GM23338 (cell line): ENCODE measurements at regions not wholly inside any gene's neighbourhood (a gene's known extent, or its start where the extent isn't known, plus 50 kb on each side); places are given as distances from the start of the nearest gene placed in this dataset.

Experiments
- ATAC-seq: fragments of 200-7000 bp; cut with Tn5 transposase; 3 replicates; pipeline ENCODE4 v1.9.1; 2020
- DNase-seq: peaks from one replicate; pipeline ENCODE4 v3.0.0-alpha.2; 2015; ENCODE audit warnings: low spot score
- H2AFZ ChIP-seq: fragments of 200-600 bp; sonication (generic); 2 replicates; pipeline ENCODE4 v1.8.0; 2016; ENCODE audit warnings: antibody characterized with exemption, mild to moderate bottlenecking, moderate library complexity
- H3F3A ChIP-seq: fragments of 200-600 bp; sonication (generic); replicated peaks from 2 replicates; pipeline ENCODE4 v1.8.0; 2017; ENCODE audit warnings: antibody characterized with exemption, mixed run types, low read depth
- H3K27ac ChIP-seq: fragments of 200-600 bp; sonication (generic); 2 replicates; pipeline ENCODE4 v1.6.1; 2016; ENCODE audit warnings: low read depth
- H3K27me3 ChIP-seq: fragments of 200-600 bp; sonication (generic); 2 replicates; pipeline ENCODE4 v1.8.0; 2016; ENCODE audit warnings: mild to moderate bottlenecking, mixed run types, moderate library complexity; ENCODE audit not compliant: insufficient read depth
- H3K36me3 ChIP-seq: fragments of 200-600 bp; sonication (generic); 2 replicates; pipeline ENCODE4 v1.8.0; 2016; ENCODE audit warnings: mild to moderate bottlenecking; ENCODE audit not compliant: insufficient read depth
- H3K4me1 ChIP-seq: fragments of 200-600 bp; sonication (generic); 2 replicates; pipeline ENCODE4 v1.8.0; 2016; ENCODE audit warnings: mild to moderate bottlenecking, moderate library complexity; ENCODE audit not compliant: insufficient read depth
- H3K4me2 ChIP-seq: fragments of 200-600 bp; sonication (generic); 2 replicates; pipeline ENCODE4 v1.7.1; 2017; ENCODE audit warnings: mixed run types
- H3K4me3 ChIP-seq: fragments of 200-600 bp; sonication (generic); 2 replicates; pipeline ENCODE4 v1.6.1; 2016; ENCODE audit warnings: mixed run types
- H3K79me2 ChIP-seq: fragments of 200-600 bp; sonication (generic); replicated peaks from 2 replicates; pipeline ENCODE4 v1.8.0; 2017; ENCODE audit warnings: mild to moderate bottlenecking; ENCODE audit not compliant: insufficient read depth
- H3K9me2 ChIP-seq: fragments of 200-600 bp; sonication (generic); 2 replicates; pipeline ENCODE4 v1.8.0; 2017; ENCODE audit not compliant: insufficient read depth
- H4K20me1 ChIP-seq: fragments of 200-600 bp; sonication (generic); replicated peaks from 2 replicates; pipeline ENCODE4 v1.8.0; 2017; ENCODE audit warnings: mild to moderate bottlenecking; ENCODE audit not compliant: insufficient read depth
- H3K27ac Mint-ChIP-seq: 2 replicates; pipeline ENCODE4 v1.8.0; 2020; ENCODE audit warnings: inconsistent platforms, mild to moderate bottlenecking, moderate library complexity, mixed read lengths
- H3K27me3 Mint-ChIP-seq: 3 replicates; pipeline ENCODE4 v1.8.0; 2022; ENCODE audit warnings: low read depth, mild to moderate bottlenecking, moderate library complexity, mixed read lengths, inconsistent platforms; ENCODE audit not compliant: insufficient read depth, poor library complexity
- H3K36me3 Mint-ChIP-seq: 3 replicates; pipeline ENCODE4 v1.8.0; 2021; ENCODE audit warnings: low read depth, mild to moderate bottlenecking, inconsistent platforms, moderate library complexity, mixed read lengths
- H3K4me1 Mint-ChIP-seq: 3 replicates; pipeline ENCODE4 v1.8.0; 2020; ENCODE audit warnings: mild to moderate bottlenecking, inconsistent platforms, mixed read lengths
- H3K4me3 Mint-ChIP-seq: 3 replicates; pipeline ENCODE4 v1.8.0; 2021; ENCODE audit warnings: moderate library complexity, mild to moderate bottlenecking, inconsistent platforms, mixed read lengths
- H3K9me3 Mint-ChIP-seq: 3 replicates; pipeline ENCODE4 v1.8.0; 2020; ENCODE audit warnings: moderate library complexity, mild to moderate bottlenecking, inconsistent platforms, mixed read lengths
- CREB1 ChIP-seq: fragments of 250-450 bp; sonication (Bioruptor Pico); IDR thresholded peaks from 2 replicates; pipeline ENCODE4 v1.5.0; 2020; ENCODE audit warnings: low read depth, mild to moderate bottlenecking, moderate library complexity
- EZH2 ChIP-seq: fragments of 200-600 bp; sonication (generic); IDR thresholded peaks from one replicate; pipeline ENCODE4 v1.8.0; 2017; ENCODE audit warnings: antibody characterized with exemption, mild to moderate bottlenecking, low read depth; ENCODE audit not compliant: unreplicated experiment
- EZH2phosphoT487 ChIP-seq: fragments of 200-600 bp; sonication (generic); IDR thresholded peaks from one replicate; pipeline ENCODE4 v1.8.1; 2018; ENCODE audit warnings: antibody characterized with exemption; ENCODE audit not compliant: unreplicated experiment
- JUNB ChIP-seq: IDR thresholded peaks from one replicate; pipeline ENCODE4 v1.6.1; 2016; ENCODE audit warnings: antibody characterized with exemption; ENCODE audit not compliant: unreplicated experiment
- NANOG ChIP-seq: IDR thresholded peaks from 2 replicates; pipeline ENCODE4 v1.6.1; 2016; ENCODE audit warnings: antibody characterized with exemption, borderline replicate concordance
- STAT1 ChIP-seq: IDR thresholded peaks from one replicate; pipeline ENCODE4 v1.6.1; 2016; ENCODE audit warnings: antibody characterized with exemption; ENCODE audit not compliant: unreplicated experiment
- ZNF114 ChIP-seq: fragments of 250-450 bp; sonication (Bioruptor Pico); IDR thresholded peaks from 2 replicates; pipeline ENCODE4 v1.5.0; 2020; ENCODE audit warnings: mild to moderate bottlenecking, moderate library complexity
- ZNF331 ChIP-seq: fragments of 250-450 bp; sonication (Bioruptor Pico); IDR thresholded peaks from 2 replicates; pipeline ENCODE4 v1.5.0; 2020; ENCODE audit warnings: low read depth, mild to moderate bottlenecking, moderate library complexity
- TF ChIP-seq, protein P1 (sequence below), 2 experiments: fragments of 200-600 bp in 1 of 2; sonication (generic) in 1 of 2; conservative IDR thresholded peaks; 2 replicates each; pipeline versions ENCODE4 v1.5.1 to v1.6.1; 2016 to 2017; ENCODE audit warnings: antibody characterized with exemption in 2 of 2, low read depth in 2 of 2, mild to moderate bottlenecking in 2 of 2, moderate library complexity in 1 of 2
- TF ChIP-seq, protein P2 (sequence below): IDR thresholded peaks from one replicate; pipeline ENCODE4 v1.6.1; 2018; ENCODE audit warnings: antibody characterized with exemption; ENCODE audit not compliant: unreplicated experiment
- TF ChIP-seq, protein P3 (sequence below): IDR thresholded peaks from 2 replicates; pipeline ENCODE4 v1.6.1; 2016; ENCODE audit warnings: antibody characterized with exemption

DNA sequence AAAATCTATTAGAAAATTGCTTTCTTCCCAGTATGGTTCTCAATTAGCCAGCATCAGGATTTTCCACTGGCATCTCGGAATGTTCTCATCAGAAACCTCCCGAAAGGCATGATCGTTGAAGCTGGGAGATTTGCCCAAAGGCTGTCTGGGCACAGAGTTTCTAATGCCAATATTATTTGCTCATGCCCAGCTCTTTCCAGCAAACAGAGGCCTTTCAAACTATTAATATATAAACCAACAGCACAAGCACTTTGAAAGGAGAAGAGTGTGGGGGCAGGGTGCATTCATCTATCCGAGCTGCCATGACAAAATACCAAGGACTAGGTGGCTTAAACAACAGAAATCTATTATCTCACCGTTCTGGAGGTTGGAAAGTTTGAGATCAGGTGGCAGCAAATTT lies 88.3 kb upstream of the MSX1 start (continued):
- TF ChIP-seq, protein P1, sequence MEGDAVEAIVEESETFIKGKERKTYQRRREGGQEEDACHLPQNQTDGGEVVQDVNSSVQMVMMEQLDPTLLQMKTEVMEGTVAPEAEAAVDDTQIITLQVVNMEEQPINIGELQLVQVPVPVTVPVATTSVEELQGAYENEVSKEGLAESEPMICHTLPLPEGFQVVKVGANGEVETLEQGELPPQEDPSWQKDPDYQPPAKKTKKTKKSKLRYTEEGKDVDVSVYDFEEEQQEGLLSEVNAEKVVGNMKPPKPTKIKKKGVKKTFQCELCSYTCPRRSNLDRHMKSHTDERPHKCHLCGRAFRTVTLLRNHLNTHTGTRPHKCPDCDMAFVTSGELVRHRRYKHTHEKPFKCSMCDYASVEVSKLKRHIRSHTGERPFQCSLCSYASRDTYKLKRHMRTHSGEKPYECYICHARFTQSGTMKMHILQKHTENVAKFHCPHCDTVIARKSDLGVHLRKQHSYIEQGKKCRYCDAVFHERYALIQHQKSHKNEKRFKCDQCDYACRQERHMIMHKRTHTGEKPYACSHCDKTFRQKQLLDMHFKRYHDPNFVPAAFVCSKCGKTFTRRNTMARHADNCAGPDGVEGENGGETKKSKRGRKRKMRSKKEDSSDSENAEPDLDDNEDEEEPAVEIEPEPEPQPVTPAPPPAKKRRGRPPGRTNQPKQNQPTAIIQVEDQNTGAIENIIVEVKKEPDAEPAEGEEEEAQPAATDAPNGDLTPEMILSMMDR (conservative IDR thresholded peaks at IDR 0.05; ENCODE audit: low read depth in 2 of 2): no peak
- TF ChIP-seq NANOG (no peak), STAT1 (no peak), CREB1 (no peak), JUNB (no peak)

DNA sequence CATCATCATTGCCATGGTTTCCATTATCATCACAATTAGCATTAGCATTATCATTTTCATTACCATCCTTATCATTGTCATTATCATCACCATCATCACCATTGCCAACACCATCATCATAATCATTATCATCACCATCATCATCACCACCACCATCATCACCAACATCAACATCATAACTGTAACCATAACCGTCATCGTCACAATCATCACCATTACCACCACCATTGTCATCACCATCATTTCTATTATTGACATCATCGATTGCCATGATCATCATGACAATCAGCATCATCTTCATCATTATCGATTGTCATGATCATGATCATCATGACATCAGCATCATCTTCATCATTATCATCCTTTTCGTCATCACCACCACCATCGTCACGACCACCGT lies 88.9 kb upstream of the MSX1 start:
- no peaks in the 10 kb centered on the region for H3F3A ChIP-seq
- H3K27me3 ChIP-seq: no peaks in the 10 kb centered on the region
- no peak for ATAC-seq
- no peaks in the 10 kb centered on the region for H3K79me2 ChIP-seq
- Mint-ChIP-seq H3K9me3 (no peaks in the 10 kb centered on the region; the same call in 2 of the 3 replicates), H3K4me3 (no peak overlapping the region), H3K4me1 (peaks cover 7% of the 10 kb centered on the region), H3K27ac (no peak overlapping the region), H3K27me3 (peaks cover 5% of the 10 kb centered on the region), H3K36me3 (no peaks in the 10 kb centered on the region)
- TF ChIP-seq ZNF114 (CRISPR knock-in tag) (no peak), JUNB (no peak)
- H4K20me1 ChIP-seq: no peaks in the 10 kb centered on the region
- no peak overlapping the region for H3K4me2 ChIP-seq
- H3K9me2 ChIP-seq: peaks cover 12% of the 10 kb centered on the region; the same call in 1 of the 2 replicates
- H3K36me3 ChIP-seq: no peaks in the 10 kb centered on the region
- no peak overlapping the region for H2AFZ ChIP-seq
- no peak for DNase-seq
- H3K27ac ChIP-seq: no peak overlapping the region
- H3K4me3 ChIP-seq: no peak overlapping the region
- H3K4me1 ChIP-seq: no peaks in the 10 kb centered on the region

DNA sequence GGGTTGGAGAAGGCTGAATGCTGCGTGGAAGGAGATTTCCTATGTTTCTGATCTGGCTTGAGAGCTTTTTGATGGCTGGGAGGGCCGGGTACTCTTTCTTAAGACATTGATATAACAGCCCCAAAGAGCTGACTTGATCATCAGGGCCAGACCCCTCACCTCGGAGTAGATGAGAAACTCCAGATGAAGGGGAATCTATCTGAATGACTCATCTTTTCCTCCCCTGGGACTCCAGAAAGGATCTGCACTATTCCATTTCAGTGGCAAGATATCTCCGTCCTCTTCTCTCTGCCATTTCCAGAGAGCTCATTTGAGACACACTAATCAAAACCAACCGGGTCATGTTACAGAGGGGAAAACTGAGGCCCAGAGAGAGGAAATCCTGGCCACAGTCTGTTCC lies 92.9 kb upstream of the MSX1 start:
- Histone ChIP-seq H3K9me2 (peaks cover 12% of the 10 kb centered on the region; the same call in 1 of the 2 replicates), H3K27ac (no peak overlapping the region), H3K79me2 (no peaks in the 10 kb centered on the region), H3K36me3 (no peaks in the 10 kb centered on the region), H3K4me2 (no peak overlapping the region), H3F3A (peaks cover 4% of the 10 kb centered on the region; the same call in 1 of the 2 replicates), H3K4me1 (peaks cover 25% of the 10 kb centered on the region), H3K4me3 (no peak overlapping the region), H4K20me1 (no peaks in the 10 kb centered on the region), H2AFZ (no peak overlapping the region), H3K27me3 (peaks cover 4% of the 10 kb centered on the region; the same call in 1 of the 2 replicates)
- Mint-ChIP-seq H3K27ac (no peak overlapping the region), H3K36me3 (no peaks in the 10 kb centered on the region), H3K4me1 (peaks cover 35% of the 10 kb centered on the region), H3K27me3 (peaks cover 14% of the 10 kb centered on the region), H3K9me3 (no peaks in the 10 kb centered on the region; the same call in 2 of the 3 replicates), H3K4me3 (no peak overlapping the region)
- DNase-seq (no peak), ATAC-seq (no peak)
- TF ChIP-seq EZH2 (no peak), STAT1 (no peak), JUNB (no peak), ZNF114 (CRISPR knock-in tag) (no peak), EZH2phosphoT487 (no peak), CREB1 (no peak), ZNF331 (CRISPR knock-in tag) (no peak)
- TF ChIP-seq, protein P2, sequence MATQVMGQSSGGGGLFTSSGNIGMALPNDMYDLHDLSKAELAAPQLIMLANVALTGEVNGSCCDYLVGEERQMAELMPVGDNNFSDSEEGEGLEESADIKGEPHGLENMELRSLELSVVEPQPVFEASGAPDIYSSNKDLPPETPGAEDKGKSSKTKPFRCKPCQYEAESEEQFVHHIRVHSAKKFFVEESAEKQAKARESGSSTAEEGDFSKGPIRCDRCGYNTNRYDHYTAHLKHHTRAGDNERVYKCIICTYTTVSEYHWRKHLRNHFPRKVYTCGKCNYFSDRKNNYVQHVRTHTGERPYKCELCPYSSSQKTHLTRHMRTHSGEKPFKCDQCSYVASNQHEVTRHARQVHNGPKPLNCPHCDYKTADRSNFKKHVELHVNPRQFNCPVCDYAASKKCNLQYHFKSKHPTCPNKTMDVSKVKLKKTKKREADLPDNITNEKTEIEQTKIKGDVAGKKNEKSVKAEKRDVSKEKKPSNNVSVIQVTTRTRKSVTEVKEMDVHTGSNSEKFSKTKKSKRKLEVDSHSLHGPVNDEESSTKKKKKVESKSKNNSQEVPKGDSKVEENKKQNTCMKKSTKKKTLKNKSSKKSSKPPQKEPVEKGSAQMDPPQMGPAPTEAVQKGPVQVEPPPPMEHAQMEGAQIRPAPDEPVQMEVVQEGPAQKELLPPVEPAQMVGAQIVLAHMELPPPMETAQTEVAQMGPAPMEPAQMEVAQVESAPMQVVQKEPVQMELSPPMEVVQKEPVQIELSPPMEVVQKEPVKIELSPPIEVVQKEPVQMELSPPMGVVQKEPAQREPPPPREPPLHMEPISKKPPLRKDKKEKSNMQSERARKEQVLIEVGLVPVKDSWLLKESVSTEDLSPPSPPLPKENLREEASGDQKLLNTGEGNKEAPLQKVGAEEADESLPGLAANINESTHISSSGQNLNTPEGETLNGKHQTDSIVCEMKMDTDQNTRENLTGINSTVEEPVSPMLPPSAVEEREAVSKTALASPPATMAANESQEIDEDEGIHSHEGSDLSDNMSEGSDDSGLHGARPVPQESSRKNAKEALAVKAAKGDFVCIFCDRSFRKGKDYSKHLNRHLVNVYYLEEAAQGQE: no peak
- TF ChIP-seq, protein P1 (conservative IDR thresholded peaks at IDR 0.05; ENCODE audit: low read depth in 2 of 2): no peak
- TF ChIP-seq, protein P3, sequence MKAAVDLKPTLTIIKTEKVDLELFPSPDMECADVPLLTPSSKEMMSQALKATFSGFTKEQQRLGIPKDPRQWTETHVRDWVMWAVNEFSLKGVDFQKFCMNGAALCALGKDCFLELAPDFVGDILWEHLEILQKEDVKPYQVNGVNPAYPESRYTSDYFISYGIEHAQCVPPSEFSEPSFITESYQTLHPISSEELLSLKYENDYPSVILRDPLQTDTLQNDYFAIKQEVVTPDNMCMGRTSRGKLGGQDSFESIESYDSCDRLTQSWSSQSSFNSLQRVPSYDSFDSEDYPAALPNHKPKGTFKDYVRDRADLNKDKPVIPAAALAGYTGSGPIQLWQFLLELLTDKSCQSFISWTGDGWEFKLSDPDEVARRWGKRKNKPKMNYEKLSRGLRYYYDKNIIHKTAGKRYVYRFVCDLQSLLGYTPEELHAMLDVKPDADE: no peak
